ENCODE measurements at regions not wholly inside any gene's neighbourhood (a gene's known extent, or its start where the extent isn't known, plus 50 kb on each side); places are given as distances from the start of the nearest gene placed in this dataset.

DNA sequence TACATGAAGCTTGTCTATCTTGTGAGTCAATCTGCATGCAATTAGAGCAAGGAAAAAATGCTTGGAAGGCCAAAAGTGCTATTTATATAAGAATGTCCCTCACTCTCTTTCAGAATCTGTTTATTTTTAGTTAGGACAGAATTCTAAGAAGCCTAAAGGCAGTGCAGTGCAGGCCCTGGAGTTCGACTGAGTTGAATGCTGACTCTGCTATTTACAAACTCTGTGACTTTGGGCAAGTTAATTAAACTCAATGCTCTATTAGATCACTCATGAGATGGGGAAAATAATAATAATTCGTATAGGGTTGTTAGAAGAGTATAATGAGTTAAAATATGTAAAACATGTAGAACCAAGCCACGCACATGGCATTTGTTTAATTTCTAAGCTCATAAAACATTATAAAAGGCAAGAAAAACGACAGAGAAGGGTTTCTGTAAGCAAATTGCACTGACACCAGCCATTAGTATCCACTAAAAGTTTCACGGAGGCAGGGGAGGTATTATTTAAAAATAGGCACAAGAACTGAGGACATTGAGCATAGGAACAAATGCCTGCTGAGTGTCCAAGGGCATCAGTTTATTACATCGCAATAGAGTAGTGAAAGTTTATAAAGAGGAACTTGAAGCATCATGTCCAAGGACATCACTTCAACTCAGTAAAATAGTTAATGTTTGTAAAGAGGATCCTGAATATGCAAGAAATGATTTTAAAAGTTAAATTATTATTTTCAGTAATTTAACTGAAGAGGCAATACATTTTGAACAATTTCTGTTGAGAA, 115.0 kb upstream of the INPP4B start:
- DNase-seq (ENCODE audit: low read depth): no peak

DNA sequence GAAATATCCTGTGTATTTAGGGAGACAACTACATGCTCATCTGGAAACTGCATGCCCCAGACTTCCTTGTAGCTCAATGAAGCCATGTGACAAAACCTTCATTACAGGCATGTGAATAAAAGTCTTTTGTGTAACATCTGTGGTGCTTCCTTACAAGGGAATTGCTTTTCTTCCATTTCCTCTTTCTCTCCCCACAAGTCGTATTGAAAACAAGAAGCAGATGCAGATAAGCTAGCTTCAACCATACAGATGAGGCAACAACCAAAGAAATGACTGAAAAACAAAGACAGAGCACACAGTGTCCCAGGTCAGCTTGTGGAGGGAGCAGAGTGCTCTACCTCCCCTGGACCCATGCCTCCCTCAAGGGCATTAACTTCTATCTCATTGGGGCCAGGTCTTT, 115.8 kb upstream of the INPP4B start:
- DNase-seq (ENCODE audit: low read depth): no peak

DNA sequence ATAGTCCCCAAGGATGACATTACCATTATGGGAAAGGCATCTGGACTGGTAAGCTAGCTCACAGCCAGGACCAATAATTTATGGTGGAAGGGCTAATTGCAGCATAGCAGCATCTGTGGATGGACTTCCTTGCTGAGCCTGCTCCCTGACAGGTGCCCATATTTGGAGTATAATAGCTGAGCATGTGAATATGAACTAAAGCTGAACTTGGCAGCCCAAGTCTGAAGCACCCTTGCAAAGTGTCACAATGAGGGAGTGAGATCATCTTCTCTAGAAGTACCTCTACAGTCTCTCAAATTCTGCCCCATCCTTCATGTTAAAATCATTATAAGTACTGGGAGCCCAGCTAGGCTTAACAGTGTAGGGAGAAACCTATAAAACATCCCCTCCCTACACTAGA, 128.2 kb upstream of the INPP4B start:
- no peak for DNase-seq (ENCODE audit: low read depth)

DNA sequence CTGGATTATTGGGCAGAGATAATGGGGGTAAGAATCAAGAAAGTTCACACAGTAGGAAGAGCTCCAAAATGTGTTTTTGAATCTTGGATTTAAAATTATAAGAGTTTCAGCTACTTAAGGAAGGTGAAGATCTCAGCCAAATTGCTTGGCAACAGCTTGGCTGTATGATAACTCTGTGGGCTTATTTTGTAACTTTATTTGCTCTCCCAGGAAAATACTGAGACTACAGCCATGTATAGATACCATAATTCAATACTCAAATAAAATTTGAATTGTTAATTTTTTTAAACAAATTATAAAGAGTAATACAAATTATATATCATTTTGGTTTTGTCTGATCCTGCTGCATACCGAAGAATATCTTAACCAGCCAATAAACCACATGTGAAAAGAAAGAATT, 129.5 kb upstream of the INPP4B start:
- DNase-seq (ENCODE audit: low read depth): no peak

DNA sequence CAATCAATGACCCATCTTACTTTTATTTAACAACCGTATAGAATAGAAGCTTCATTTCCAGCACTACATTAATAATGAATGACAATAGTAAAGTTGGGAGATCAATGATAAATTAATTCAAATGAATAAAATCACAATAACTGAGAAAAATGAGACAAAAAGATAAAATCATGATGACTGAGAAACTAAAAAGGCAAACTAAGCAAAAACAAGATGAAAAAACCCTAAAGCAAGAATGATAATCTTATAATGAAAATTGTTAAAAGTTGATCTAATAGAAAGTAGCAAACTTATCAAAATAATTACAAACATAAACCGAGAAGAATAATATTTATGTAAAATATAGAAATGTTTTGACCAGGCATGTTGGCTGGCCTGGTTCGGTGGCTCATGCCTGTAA, 130.4 kb upstream of the INPP4B start:
- no peak for DNase-seq (ENCODE audit: low read depth)

DNA sequence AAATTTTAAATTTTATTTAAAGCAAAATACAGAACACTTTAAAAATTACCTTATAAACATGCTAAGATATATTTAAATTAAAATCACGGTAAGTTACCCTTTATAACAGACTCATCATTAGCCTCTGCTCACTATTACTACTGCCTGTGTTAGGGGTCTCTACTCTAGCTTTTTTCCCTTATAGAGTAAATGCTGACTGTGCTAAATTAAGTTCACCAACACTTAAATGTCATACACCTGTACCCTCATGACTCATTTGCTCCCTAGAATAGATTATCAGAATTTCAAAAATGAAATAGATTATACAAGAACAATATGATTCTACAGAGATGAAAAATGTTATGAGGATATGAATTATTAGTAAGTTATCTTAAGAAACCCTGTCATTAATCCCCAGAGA, 131.1 kb upstream of the INPP4B start:
- DNase-seq (ENCODE audit: low read depth): no peak

DNA sequence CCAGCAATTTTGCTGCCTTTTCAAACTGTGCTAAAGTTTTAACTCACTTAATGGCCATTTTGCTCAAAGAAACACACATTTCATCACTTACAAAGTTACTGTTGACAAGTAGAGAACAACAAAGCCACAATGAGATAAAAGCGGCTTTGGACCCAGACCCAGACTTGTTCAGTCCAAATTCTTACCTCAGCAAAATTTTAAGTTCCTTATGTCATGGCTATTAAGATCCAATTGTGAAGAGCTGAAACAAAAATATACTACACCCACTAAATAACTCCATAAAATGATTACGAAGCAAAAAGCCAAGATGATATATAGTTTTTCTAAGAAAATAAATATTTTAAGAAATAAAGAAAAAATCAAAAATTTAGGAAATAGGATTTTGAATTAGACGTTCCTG, 137.0 kb upstream of the INPP4B start:
- DNase-seq (ENCODE audit: low read depth): no peak

DNA sequence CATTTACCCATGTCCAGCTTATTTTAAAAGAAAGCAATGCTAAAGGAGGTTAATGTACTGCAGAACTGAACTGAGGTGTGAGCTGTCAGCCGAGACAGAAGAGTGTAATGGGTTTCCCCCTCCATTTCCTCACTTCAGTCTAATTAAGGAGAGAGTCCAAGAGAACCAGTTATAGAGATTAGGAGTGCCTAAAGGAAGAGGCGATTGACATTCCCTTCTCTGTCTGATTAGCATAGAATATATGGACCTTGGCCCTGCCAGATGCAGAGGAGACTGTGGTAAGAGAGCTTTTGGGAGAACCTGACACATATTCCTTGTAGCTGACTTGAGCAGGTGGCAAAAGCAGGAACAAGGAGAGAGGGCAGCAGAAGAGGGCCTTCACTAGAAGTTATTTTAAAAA, 137.5 kb upstream of the INPP4B start:
- DNase-seq (ENCODE audit: low read depth): no peak

DNA sequence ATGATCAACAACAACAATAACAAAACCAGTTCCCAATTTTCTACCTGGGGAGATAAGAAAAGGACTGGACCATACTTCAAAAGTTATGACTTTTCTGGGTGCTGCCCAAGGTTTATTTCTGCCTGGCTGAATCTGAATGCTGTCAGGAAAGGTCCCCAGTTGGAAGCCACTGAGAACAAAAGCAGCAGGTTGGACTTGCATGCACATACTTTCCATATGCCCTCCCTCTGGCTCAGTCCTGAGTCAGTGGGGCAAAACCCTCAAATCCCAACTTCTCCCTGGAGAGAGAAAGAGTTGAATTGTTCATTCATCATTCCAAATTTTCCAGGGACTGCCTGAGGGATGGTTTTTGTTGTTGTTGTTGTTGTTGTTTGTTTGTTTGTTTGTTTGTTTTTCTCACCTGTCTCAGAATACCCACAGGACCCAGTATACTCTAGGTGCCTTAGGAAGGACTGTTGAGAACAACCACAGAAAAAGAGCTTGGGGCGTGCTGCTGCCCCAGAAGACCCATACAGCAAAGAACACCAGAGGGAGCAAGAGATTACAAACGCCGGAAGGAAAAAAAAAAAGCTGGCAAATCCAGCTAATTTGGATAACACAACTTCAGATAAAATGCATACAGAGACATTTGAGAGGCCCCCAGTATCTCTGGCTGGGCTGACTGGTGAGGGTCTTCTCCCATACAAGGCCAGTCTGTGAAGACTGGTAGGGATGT, 138.9 kb upstream of the INPP4B start:
- peak; percentile 21 for DNase-seq (ENCODE audit: low read depth)

DNA sequence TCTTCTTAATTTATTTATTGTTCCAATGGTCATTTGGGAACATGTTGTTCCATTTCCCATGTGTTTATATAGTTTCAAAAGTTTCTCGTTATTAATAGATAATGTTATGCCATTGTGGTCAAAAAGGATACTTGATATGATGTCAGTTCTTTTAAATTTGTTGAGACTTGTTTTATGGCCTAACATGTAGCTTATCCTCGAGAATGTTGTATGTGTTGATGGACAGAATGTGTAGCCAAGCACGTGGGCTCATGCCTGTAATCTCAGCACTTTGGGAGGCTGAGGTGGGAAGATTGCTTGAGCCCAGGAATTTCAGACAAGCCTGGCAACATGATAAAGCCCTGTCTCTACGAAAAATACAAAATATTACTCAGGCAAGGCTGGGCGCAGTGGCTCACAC, 168.5 kb upstream of the USP38 start:
- DNase-seq (ENCODE audit: low read depth): peak; percentile 12

DNA sequence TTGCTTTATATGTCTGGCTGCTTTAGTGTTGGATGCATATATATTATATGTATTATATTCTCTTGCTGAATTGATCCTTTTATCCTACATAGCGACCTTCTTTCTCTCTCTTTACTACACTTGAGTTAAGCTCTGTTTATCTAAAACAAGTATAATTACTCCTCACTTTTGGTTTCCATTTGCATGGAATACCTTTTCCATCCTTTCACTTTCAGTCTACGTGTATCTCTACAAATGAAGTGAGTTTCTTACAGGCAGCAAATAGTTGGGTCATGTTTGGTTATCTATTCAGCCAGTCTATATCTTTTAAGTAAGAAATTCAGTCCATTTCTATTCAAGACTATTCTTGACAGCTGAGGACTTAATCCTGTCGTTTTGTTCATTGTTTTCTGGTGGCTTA, 167.5 kb upstream of the USP38 start:
- no peak for DNase-seq (ENCODE audit: low read depth)

DNA sequence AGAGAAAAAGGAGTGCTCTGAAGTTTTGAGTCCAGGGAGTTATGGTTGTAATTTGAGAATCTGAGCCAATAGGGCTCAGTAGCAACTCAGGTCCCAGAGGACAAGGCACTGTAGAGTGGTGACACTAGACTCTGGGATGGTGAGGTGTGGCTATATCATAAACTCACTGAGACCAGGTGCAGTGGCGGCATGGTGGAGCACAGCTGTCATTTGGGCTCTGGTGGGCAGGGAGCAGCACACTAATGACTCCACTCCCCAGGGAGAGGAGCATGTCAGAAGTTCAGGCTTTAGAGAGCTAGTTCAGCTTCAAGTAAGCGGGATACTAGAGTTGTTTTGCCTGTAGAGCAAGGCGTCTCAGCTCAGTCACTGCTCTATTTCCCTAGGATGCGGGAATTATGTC, 165.4 kb upstream of the USP38 start:
- peak; percentile 49 for DNase-seq (ENCODE audit: low read depth)

DNA sequence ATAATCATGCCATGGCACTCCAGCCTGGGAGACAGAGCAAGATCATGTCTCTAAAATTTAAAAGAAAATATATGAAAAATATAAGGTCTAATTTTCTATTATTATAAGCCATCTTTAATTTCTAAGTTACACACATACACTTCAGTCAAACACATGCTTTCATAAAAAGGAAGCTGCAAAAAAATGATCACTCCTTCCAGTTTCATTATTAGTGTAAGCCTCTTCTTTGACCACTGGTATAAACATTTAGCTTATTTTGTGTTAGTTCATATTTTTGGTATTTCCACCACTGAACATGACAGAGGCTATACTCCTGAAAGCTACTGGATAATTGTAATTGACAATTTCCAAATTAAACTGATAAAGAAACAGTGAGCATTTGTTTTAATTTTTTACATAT, 163.3 kb upstream of the USP38 start:
- no peak for DNase-seq (ENCODE audit: low read depth)

DNA sequence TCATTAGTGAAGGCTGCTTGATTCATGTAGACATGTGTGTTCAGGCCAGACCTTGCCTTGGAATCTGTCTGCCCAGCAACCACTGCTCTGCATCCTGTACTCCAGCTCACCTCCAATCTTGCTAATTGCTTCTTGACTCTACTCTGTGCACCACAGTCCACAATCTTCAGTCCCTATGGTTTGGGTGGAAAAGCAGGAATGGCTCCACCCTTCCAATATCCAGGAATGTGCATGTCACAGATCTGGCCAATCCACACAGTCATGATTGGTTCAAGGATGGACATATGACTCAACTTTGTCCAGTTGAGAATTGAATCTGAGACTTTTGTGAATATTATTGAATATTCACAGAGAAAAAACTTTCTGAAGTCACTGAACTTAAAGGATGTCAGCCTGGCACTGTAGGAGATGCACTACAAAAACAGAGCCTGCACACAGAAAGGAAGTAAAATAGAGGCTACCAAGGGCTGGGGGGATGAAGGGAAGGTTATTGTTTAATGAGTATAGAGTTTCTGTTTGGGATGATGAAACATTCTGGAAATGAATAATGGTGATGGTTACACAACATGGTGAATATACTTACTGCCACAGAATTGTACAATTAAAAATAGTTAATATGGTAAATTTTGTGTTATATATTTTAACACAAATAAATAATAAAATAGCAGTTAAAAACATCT, 161.3 kb upstream of the USP38 start:
- DNase-seq (ENCODE audit: low read depth): no peak

DNA sequence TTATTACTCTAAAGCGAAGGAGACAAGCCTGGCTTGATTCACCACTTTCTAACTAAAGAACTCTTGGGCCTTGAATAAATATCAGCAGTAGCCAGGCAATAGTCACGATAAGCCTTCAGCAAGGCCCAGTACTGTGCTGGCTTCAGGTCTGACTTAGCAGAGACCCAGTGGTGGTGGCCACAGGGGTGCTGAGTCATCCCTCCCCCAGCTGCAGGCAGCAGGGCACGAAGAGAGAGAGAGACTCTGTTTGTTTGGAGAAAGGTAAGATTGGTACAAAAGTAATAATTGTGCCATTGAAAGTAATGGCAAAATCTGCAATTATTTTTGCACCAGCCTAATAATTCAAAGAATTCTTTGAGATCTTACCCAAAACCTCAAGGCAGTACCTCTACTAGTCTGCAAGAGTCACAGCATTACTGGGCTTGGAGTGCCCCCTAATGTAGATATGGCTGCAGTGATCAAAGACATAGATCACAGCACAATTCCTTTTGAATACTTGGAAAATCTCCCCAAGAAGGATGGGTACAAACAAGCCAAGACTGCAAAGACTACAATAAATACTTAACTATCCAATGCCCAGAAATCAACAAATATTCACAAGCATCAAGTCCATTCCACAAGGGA, 159.5 kb upstream of the USP38 start:
- peak; percentile 72 for DNase-seq (ENCODE audit: low read depth)

DNA sequence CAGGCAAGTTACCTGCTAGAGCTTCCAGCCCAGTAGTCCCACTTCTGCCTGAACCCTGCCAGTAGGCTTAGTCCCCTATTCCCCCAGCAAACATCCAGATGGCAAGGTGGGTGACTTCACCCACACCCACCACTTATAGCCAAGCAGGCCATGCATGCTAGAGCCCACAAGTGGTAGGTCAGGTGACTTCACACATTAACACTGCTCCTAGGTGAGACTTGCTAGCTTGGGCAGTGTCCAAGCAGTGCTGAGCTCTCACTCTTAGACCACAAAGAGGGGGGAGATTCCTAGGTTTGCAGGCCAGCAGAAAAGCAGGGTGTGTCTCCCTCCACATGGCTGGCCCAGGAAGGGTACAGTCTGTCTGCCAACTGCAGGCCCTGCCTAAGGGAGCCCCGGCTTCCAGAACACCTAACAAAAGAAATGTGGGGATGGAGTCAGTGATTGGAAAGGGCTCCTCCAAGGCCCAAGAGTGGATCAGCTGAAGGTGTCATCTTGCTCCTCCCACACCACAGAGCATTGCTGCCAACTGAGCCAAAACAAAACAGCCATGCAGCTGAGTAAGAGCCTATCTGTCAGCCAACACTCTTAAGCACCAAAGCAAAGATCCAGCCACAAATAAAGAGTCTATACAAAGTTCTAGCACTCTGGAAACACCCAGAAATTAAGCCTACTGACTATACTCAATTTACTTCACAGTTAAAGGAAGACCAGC, 158.1 kb upstream of the USP38 start:
- peak; percentile 23 for DNase-seq (ENCODE audit: low read depth)

DNA sequence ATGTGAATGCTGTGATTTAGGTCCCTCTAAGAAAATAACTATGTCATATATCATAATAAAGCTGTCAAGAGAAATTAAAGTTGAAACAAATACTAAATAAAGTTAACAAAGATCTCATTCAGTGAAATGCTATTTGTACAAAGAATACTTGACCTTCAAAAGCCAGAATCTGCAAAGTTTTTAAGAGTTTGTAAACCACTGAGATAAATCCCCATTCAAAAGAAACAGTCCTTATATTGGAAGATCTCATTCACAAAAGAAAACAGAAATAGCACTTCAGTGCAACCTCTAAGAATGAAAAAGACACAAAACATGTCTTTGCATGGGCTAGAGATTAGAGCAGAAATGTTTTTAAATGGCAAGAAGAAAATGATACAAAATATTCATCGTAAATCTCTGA, 149.1 kb upstream of the USP38 start:
- no peak for DNase-seq (ENCODE audit: low read depth)

DNA sequence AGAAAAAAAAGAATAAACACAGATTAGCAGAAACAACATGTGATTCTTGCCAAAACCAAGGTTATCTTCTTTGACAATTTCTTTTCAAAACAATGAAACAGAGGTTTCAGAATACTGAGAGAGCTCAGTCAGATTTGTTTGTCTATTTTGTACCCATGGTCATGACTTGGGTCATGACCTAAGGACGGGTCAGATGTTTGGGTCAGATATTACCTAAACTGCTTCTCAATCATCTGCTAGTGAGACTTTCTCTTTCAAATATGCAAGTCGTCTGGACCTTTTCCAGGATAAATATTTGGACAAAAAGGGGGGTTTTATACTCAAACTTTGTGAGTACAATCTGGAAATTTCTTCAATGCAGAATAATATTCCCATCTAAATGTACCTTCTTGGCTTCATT, 148.3 kb upstream of the USP38 start:
- no peak for DNase-seq (ENCODE audit: low read depth)

DNA sequence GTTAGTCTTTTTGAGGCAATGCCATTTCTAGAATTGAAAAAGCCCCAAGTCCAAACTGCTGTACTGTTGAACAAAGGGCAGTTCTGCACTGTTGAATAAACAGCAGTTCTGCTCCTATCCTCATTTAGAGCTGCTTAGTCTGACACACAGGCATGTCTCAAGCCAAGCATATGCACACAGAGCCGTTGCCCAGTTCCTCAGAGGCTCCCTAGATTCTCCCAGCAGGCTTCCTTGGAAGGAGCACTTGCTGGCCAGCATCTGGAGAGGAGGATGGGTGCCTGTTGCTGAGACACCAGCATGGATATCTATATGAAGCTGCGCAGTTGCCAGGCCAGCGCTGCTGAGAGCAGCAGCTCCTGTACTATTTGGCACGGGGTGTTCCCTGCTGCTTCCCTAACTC, 138.3 kb upstream of the USP38 start:
- no peak for DNase-seq (ENCODE audit: low read depth)

DNA sequence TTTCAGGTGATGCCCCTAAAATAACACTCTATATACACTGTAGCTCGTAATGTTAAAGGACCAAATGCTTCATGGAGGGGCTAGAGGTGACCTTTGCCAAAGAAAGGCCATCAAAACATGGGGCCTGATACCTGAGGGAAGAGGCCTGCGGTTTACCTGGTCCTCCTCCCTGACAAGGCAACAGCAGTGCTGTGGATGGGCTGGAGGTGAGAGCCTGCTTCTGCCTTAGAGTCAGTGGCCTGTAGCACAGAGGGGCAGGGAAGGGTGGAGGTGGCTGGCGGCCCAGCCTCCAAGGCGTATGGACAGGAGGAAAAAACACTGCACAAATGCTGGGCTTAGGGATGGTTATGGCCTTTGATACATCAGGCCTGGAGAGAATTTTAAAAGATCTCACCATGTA, 137.8 kb upstream of the USP38 start:
- DNase-seq (ENCODE audit: low read depth): no peak

DNA sequence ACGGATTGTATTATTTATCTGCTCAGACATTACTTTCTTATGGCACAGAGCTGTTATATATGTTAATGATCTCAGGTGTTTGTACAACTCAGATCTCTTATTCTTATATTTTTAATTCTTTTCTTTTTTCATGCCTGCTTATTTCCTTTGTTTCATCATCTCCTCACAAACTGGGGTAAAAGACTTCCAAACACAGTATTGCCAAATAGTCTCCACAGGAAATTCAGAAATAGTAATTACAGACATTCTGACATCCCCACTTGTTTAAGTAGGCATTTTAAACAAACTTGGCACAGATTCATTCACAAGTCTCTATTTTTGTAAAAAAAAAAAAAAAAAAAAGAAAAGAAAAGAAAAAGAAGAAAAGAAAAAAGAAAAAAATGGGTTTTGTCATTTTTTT, 129.7 kb upstream of the USP38 start:
- DNase-seq (ENCODE audit: low read depth): no peak

Measured in myocyte (in vitro differentiated cells).